ENCODE measurements at regions not wholly inside any gene's neighbourhood (a gene's known extent, or its start where the extent isn't known, plus 50 kb on each side); places are given as distances from the start of the nearest gene placed in this dataset.

DNA sequence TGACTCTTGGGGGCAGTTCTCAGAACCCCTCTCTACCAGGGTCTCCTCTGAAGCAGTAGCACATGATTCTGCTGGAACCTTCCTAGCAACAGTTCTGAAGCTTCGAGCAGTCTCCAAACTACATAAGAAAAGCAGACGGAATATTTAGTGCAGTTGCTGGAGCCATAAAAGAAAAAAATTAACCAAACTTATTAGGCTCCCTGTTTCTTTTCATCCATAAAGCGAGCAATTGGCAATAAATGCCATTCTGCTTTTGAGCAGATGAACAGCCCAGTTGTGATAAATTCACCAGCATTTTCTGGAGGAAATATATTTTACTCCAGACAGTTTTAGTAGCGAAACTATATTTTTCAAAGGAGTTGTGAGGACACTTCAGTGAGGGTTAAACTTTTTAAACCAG, 250.1 kb upstream of the BOD1L1 start:
- no peaks in the 10 kb centered on the region for H3K9me2 ChIP-seq (replicated peaks; ENCODE audit: insufficient read depth, low read length)

GRCh38 chr4:13881892-13882291, 254.4 kb upstream of the BOD1L1 start:
- no peak overlapping the region for H3K4me2 ChIP-seq (ENCODE audit: low read depth, low read length)
- no peaks in the 10 kb centered on the region for H3K79me2 ChIP-seq (ENCODE audit: low read length)
- H3K4me1 ChIP-seq (ENCODE audit: low read length), result no peaks in the 10 kb centered on the region
- no peaks in the 10 kb centered on the region for H3K27me3 ChIP-seq (replicated peaks; ENCODE audit: insufficient read depth, low read length)
- H3K9me2 ChIP-seq (replicated peaks; ENCODE audit: insufficient read depth, low read length), result no peaks in the 10 kb centered on the region
- no peak overlapping the region for H3K27ac ChIP-seq (ENCODE audit: low read length)
- no peak overlapping the region for H3K4me3 ChIP-seq (ENCODE audit: low read length)
- H3K9ac ChIP-seq (ENCODE audit: low read length), result no peak overlapping the region
- H3K9me3 ChIP-seq (replicated peaks; ENCODE audit: insufficient read depth, low read length), result no peaks in the 10 kb centered on the region
- H2AFZ ChIP-seq (ENCODE audit: low read length), result no peak overlapping the region
- no peak for TF ChIP-seq EZH2 (optimal IDR thresholded peaks at IDR 0.05; ENCODE audit: low read depth, low read length)
- TF ChIP-seq, protein P1, sequence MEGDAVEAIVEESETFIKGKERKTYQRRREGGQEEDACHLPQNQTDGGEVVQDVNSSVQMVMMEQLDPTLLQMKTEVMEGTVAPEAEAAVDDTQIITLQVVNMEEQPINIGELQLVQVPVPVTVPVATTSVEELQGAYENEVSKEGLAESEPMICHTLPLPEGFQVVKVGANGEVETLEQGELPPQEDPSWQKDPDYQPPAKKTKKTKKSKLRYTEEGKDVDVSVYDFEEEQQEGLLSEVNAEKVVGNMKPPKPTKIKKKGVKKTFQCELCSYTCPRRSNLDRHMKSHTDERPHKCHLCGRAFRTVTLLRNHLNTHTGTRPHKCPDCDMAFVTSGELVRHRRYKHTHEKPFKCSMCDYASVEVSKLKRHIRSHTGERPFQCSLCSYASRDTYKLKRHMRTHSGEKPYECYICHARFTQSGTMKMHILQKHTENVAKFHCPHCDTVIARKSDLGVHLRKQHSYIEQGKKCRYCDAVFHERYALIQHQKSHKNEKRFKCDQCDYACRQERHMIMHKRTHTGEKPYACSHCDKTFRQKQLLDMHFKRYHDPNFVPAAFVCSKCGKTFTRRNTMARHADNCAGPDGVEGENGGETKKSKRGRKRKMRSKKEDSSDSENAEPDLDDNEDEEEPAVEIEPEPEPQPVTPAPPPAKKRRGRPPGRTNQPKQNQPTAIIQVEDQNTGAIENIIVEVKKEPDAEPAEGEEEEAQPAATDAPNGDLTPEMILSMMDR (IDR thresholded peaks at IDR 0.05; ENCODE audit: low read length), result peak; percentile 10; the same call in 1 of the 2 replicates
- no peak for TF ChIP-seq EZH2phosphoT487 (IDR thresholded peaks at IDR 0.05; ENCODE audit: low read length)
- H3K36me3 ChIP-seq (replicated peaks; ENCODE audit: insufficient read depth, low read length), result no peaks in the 10 kb centered on the region
- no peaks in the 10 kb centered on the region for H3F3A ChIP-seq (ENCODE audit: insufficient read depth, low read length)
- DNase-seq, result no peak
- H4K20me1 ChIP-seq (ENCODE audit: insufficient read depth, low read length), result no peaks in the 10 kb centered on the region

More for the DNA sequence above, 250.1 kb upstream of the BOD1L1 start:
- TF ChIP-seq, protein P1 (IDR thresholded peaks at IDR 0.05; ENCODE audit: low read length), result no peak
- TF ChIP-seq EZH2phosphoT487 (IDR thresholded peaks at IDR 0.05; ENCODE audit: low read length), result no peak
- no peak for TF ChIP-seq EZH2 (optimal IDR thresholded peaks at IDR 0.05; ENCODE audit: low read depth, low read length)
- H2AFZ ChIP-seq (ENCODE audit: low read length), result no peak overlapping the region
- no peak overlapping the region for H3K4me2 ChIP-seq (ENCODE audit: low read depth, low read length)
- H3K79me2 ChIP-seq (ENCODE audit: low read length), result no peaks in the 10 kb centered on the region
- no peak for DNase-seq
- no peak overlapping the region for H3K27ac ChIP-seq (ENCODE audit: low read length)
- H4K20me1 ChIP-seq (ENCODE audit: insufficient read depth, low read length), result no peaks in the 10 kb centered on the region
- no peaks in the 10 kb centered on the region for H3K4me1 ChIP-seq (ENCODE audit: low read length)
- H3K27me3 ChIP-seq (replicated peaks; ENCODE audit: insufficient read depth, low read length), result no peaks in the 10 kb centered on the region
- H3K9ac ChIP-seq (ENCODE audit: low read length), result no peak overlapping the region
- no peaks in the 10 kb centered on the region for H3K36me3 ChIP-seq (replicated peaks; ENCODE audit: insufficient read depth, low read length)
- H3K4me3 ChIP-seq (ENCODE audit: low read length), result no peak overlapping the region
- H3F3A ChIP-seq (ENCODE audit: insufficient read depth, low read length), result no peaks in the 10 kb centered on the region
- no peaks in the 10 kb centered on the region for H3K9me3 ChIP-seq (replicated peaks; ENCODE audit: insufficient read depth, low read length)

DNA sequence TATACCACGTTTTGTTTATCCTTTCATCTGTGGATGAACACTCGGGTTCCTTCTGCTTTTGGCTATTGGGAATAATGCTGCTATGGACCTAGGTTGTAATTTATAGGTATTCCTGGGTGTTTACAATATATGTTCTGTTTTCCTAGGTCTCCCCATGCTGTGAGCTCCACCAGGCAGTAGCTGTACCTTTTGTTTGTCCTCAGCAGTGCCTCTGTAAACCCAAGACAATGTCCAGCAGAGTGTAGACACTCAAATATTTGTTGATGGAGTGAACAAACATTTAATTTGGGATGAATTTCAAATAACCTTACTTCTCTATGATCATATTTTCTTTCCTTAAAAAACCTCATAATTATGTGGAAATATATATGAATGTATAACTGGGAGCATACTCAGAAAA, 259.5 kb upstream of the BOD1L1 start:
- Histone ChIP-seq H3K4me2 (ENCODE audit: low read depth, low read length) (no peak overlapping the region), H3F3A (ENCODE audit: insufficient read depth, low read length) (no peaks in the 10 kb centered on the region), H3K9me3 (replicated peaks; ENCODE audit: insufficient read depth, low read length) (no peaks in the 10 kb centered on the region), H3K36me3 (replicated peaks; ENCODE audit: insufficient read depth, low read length) (no peaks in the 10 kb centered on the region), H4K20me1 (ENCODE audit: insufficient read depth, low read length) (no peaks in the 10 kb centered on the region), H3K27ac (ENCODE audit: low read length) (no peak overlapping the region), H2AFZ (ENCODE audit: low read length) (no peak overlapping the region), H3K79me2 (ENCODE audit: low read length) (no peaks in the 10 kb centered on the region), H3K9ac (ENCODE audit: low read length) (no peak overlapping the region), H3K4me1 (ENCODE audit: low read length) (no peaks in the 10 kb centered on the region), H3K27me3 (replicated peaks; ENCODE audit: insufficient read depth, low read length) (no peaks in the 10 kb centered on the region), H3K9me2 (replicated peaks; ENCODE audit: insufficient read depth, low read length) (no peaks in the 10 kb centered on the region), H3K4me3 (ENCODE audit: low read length) (no peak overlapping the region)
- DNase-seq, result no peak
- no peak for TF ChIP-seq EZH2 (optimal IDR thresholded peaks at IDR 0.05; ENCODE audit: low read depth, low read length)
- TF ChIP-seq EZH2phosphoT487 (IDR thresholded peaks at IDR 0.05; ENCODE audit: low read length), result no peak
- TF ChIP-seq, protein P1 (IDR thresholded peaks at IDR 0.05; ENCODE audit: low read length), result no peak

Data from MM.1S (cell line).